HepG2 (cell line): ENCODE measurements at regions not wholly inside any gene's neighbourhood (a gene's known extent, or its start where the extent isn't known, plus 50 kb on each side); places are given as distances from the start of the nearest gene placed in this dataset.

Source experiments
- ARID3A ChIP-seq: IDR thresholded peaks from 2 replicates; pipeline ENCODE4 v1.6.1; 2012; ENCODE audit warnings: low read depth, low read length, improper control_type of control experiment
- BRCA1 ChIP-seq: sonication (generic); formaldehyde crosslinking; IDR thresholded peaks from 2 replicates; pipeline ENCODE4 v1.4.0; 2020; ENCODE audit warnings: missing genetic modification reagents
- CEBPZ ChIP-seq: IDR thresholded peaks from 2 replicates; pipeline ENCODE4 v1.6.1; 2012; ENCODE audit warnings: low read length, improper control_type of control experiment
- GMEB1 ChIP-seq: sonication (generic); formaldehyde crosslinking; IDR thresholded peaks from 2 replicates; pipeline ENCODE4 v1.5.1; 2020; ENCODE audit warnings: missing genetic modification reagents, mild to moderate bottlenecking, borderline replicate concordance
- JUN ChIP-seq: sonication (generic); formaldehyde crosslinking; IDR thresholded peaks from 2 replicates; pipeline ENCODE4 v1.4.0; 2020; ENCODE audit warnings: mild to moderate bottlenecking, missing genetic modification reagents
- KLF9 ChIP-seq: IDR thresholded peaks from 2 replicates; pipeline ENCODE4 v1.6.1; 2016; ENCODE audit warnings: low read depth
- MAFG ChIP-seq: sonication (generic); formaldehyde crosslinking; IDR thresholded peaks from 2 replicates; pipeline ENCODE4 v1.5.1; 2020; ENCODE audit warnings: mild to moderate bottlenecking, missing genetic modification reagents
- ZBTB21 ChIP-seq: sonication (generic); formaldehyde crosslinking; IDR thresholded peaks from 2 replicates; pipeline ENCODE4 v1.4.0; 2020; ENCODE audit warnings: missing genetic modification reagents
- ZMYM2 ChIP-seq: sonication (generic); formaldehyde crosslinking; IDR thresholded peaks from 2 replicates; pipeline ENCODE4 v1.8.0; 2022; ENCODE audit warnings: mild to moderate bottlenecking, missing genetic modification reagents
- ZMYM4 ChIP-seq: sonication (generic); formaldehyde crosslinking; IDR thresholded peaks from 2 replicates; pipeline ENCODE4 v1.8.1; 2023; ENCODE audit warnings: mild to moderate bottlenecking, missing genetic modification reagents
- ZNF282 ChIP-seq: fragments of 450-650 bp; IDR thresholded peaks from 2 replicates; pipeline ENCODE4 v1.6.1; 2018; ENCODE audit not compliant: partially characterized antibody
- TF ChIP-seq, protein P1 (sequence below): sonication (generic); formaldehyde crosslinking; IDR thresholded peaks from one replicate; pipeline ENCODE4 v1.5.1; 2020; ENCODE audit warnings: mild to moderate bottlenecking, missing genetic modification reagents; ENCODE audit errors: not compliant biosample characterization
- TF ChIP-seq, protein P2 (sequence below), 2 experiments: fragments of 450-650 bp in 1 of 2; sonication (generic) in 1 of 2; formaldehyde crosslinking; IDR thresholded peaks; 2 replicates each; pipeline versions ENCODE4 v1.5.0 to v1.8.0; 2020 to 2022; ENCODE audit warnings: mild to moderate bottlenecking in 1 of 2, missing genetic modification reagents in 1 of 2

DNA sequence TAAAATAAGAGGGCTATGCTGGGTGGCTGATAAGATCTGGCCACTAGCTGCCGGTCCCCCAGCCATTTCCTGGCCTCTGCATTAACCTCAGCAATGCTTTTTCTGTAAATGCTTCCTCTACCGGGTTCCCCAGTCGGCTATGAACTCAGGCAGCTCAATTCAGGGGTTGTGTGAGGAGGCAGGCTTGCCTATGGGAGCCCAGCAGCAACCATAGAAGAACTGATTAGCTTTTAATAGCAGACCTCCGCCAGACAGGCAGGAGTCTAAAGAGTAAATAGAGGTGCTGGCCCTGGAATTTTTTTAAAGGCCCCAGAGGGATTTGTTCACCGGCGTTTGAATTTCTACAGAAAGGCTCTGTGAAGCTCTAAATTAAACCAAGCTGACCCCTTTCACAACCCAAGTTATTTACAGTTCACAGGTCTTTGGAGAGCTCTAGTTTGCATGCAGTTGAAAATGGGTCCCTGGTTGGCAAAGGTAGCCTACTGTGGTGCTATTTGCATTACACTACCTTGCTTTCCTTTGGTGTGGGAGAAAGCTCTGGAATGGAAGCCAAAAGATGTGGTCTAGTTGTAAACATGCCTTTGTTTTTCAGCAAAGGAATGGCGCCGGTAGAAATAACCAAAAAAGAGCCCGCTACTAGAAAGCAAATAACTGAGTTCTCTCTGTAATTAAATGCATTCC, 289.7 kb upstream of the SEMA6A start (continued):
- TF ChIP-seq, protein P1, sequence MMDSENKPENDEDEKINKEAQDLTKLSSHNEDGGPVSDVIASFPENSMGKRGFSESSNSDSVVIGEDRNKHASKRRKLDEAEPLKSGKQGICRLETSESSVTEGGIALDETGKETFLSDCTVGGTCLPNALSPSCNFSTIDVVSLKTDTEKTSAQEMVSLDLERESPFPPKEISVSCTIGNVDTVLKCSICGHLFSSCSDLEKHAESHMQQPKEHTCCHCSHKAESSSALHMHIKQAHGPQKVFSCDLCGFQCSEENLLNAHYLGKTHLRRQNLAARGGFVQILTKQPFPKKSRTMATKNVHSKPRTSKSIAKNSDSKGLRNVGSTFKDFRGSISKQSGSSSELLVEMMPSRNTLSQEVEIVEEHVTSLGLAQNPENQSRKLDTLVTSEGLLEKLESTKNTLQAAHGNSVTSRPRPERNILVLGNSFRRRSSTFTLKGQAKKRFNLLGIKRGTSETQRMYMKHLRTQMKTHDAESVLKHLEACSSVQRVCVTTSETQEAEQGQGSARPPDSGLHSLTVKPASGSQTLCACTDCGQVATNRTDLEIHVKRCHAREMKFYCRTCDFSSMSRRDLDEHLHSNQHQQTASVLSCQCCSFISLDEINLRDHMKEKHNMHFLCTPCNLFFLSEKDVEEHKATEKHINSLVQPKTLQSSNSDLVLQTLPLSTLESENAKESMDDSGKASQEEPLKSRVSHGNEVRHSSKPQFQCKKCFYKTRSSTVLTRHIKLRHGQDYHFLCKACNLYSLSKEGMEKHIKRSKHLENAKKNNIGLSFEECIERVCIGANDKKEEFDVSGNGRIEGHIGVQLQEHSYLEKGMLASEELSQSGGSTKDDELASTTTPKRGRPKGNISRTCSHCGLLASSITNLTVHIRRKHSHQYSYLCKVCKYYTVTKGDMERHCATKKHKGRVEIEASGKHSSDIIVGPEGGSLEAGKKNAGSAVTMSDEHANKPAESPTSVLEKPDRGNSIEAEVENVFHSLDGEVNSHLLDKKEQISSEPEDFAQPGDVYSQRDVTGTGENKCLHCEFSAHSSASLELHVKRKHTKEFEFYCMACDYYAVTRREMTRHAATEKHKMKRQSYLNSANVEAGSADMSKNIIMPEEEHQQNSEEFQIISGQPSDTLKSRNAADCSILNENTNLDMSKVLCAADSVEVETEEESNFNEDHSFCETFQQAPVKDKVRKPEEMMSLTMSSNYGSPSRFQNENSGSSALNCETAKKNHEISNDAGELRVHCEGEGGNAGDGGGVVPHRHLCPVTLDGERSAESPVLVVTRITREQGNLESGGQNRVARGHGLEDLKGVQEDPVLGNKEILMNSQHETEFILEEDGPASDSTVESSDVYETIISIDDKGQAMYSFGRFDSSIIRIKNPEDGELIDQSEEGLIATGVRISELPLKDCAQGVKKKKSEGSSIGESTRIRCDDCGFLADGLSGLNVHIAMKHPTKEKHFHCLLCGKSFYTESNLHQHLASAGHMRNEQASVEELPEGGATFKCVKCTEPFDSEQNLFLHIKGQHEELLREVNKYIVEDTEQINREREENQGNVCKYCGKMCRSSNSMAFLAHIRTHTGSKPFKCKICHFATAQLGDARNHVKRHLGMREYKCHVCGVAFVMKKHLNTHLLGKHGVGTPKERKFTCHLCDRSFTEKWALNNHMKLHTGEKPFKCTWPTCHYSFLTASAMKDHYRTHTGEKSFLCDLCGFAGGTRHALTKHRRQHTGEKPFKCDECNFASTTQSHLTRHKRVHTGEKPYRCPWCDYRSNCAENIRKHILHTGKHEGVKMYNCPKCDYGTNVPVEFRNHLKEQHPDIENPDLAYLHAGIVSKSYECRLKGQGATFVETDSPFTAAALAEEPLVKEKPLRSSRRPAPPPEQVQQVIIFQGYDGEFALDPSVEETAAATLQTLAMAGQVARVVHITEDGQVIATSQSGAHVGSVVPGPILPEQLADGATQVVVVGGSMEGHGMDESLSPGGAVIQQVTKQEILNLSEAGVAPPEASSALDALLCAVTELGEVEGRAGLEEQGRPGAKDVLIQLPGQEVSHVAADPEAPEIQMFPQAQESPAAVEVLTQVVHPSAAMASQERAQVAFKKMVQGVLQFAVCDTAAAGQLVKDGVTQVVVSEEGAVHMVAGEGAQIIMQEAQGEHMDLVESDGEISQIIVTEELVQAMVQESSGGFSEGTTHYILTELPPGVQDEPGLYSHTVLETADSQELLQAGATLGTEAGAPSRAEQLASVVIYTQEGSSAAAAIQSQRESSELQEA (CRISPR knock-in tag): no peak
- TF ChIP-seq ZMYM4 (CRISPR knock-in tag): peak; percentile 65
- no peak for TF ChIP-seq ZNF282
- no peak for TF ChIP-seq KLF9 (CRISPR knock-in tag)
- TF ChIP-seq ZBTB21 (CRISPR knock-in tag): 0 out of 2 replicates have a peak, but pooled peaks have one; percentile 30
- TF ChIP-seq ARID3A: peak; percentile 77
- no peak for TF ChIP-seq CEBPZ
- TF ChIP-seq, protein P2, sequence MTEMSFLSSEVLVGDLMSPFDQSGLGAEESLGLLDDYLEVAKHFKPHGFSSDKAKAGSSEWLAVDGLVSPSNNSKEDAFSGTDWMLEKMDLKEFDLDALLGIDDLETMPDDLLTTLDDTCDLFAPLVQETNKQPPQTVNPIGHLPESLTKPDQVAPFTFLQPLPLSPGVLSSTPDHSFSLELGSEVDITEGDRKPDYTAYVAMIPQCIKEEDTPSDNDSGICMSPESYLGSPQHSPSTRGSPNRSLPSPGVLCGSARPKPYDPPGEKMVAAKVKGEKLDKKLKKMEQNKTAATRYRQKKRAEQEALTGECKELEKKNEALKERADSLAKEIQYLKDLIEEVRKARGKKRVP (CRISPR knock-in tag; IDR thresholded peaks at IDR 0.05): no peak; a peak in 1 of 4 replicates
- no peak for TF ChIP-seq MAFG (CRISPR knock-in tag)
- TF ChIP-seq BRCA1 (CRISPR knock-in tag): 0 out of 2 replicates have a peak, but pooled peaks have one; percentile 69
- TF ChIP-seq GMEB1 (CRISPR knock-in tag): no peak
- TF ChIP-seq ZMYM2 (CRISPR knock-in tag): no peak
- TF ChIP-seq JUN (CRISPR knock-in tag): 0 out of 2 replicates have a peak, but pooled peaks have one; percentile 50
